NT2/D1 (cell line): ENCODE measurements at regions not wholly inside any gene's neighbourhood (a gene's known extent, or its start where the extent isn't known, plus 50 kb on each side); places are given as distances from the start of the nearest gene placed in this dataset.

ENCODE experiments used
- DNase-seq: peaks from one replicate; pipeline ENCODE4 v3.0.0-alpha.2; 2011; ENCODE audit warnings: low read depth, low spot score
- H3K27me3 ChIP-seq: 2 replicates; pipeline ENCODE4 v1.6.0; 2011; ENCODE audit warnings: mild to moderate bottlenecking; ENCODE audit not compliant: insufficient read length, insufficient read depth
- H3K36me3 ChIP-seq: 2 replicates; pipeline ENCODE4 v1.6.1; 2011; ENCODE audit warnings: mild to moderate bottlenecking, low read length, mixed read lengths; ENCODE audit not compliant: insufficient read depth, insufficient read length
- H3K4me1 ChIP-seq: 2 replicates; pipeline ENCODE4 v1.5.1; 2011; ENCODE audit not compliant: insufficient read depth, insufficient read length
- H3K4me3 ChIP-seq: 2 replicates; pipeline ENCODE4 v1.5.1; 2011; ENCODE audit warnings: low read depth; ENCODE audit not compliant: insufficient read length
- H3K9ac ChIP-seq: 2 replicates; pipeline ENCODE4 v1.6.0; 2011; ENCODE audit warnings: low read depth; ENCODE audit not compliant: insufficient read length
- H3K9me3 ChIP-seq: 2 replicates; pipeline ENCODE4 v1.5.1; 2011; ENCODE audit warnings: mild to moderate bottlenecking, low read length; ENCODE audit not compliant: insufficient read depth
- SUZ12 ChIP-seq: IDR thresholded peaks from 2 replicates; pipeline ENCODE4 v1.6.1; 2011; ENCODE audit not compliant: insufficient read length, insufficient read depth; ENCODE audit errors: extremely low read depth
- YY1 ChIP-seq: IDR thresholded peaks from 2 replicates; pipeline ENCODE4 v1.6.1; 2011; ENCODE audit not compliant: insufficient read length, insufficient read depth
- ZNF274 ChIP-seq: IDR thresholded peaks from 2 replicates; pipeline ENCODE4 v1.6.1; 2011; ENCODE audit warnings: mild to moderate bottlenecking, low read depth, low read length

- TF ChIP-seq YY1 (no peak), ZNF274 (no peak), SUZ12 (no peak)
- H3K9me3 ChIP-seq, result 0 out of 2 replicates have a peak, but pooled peaks cover 4% of the 10 kb centered on the region
- no peaks in the 10 kb centered on the region for H3K4me1 ChIP-seq
- no peak overlapping the region for H3K9ac ChIP-seq
- H3K27me3 ChIP-seq, result no peaks in the 10 kb centered on the region
- no peak overlapping the region for H3K4me3 ChIP-seq
- H3K36me3 ChIP-seq, result no peaks in the 10 kb centered on the region
- DNase-seq, result no peak
Measured at GRCh38 chr1:5670590-5671350, 321.5 kb downstream of the NPHP4 start.

- no peak for TF ChIP-seq ZNF274
- no peak for TF ChIP-seq SUZ12
- no peak for TF ChIP-seq YY1
Measured at GRCh38 chr1:5667513-5668325, 324.5 kb downstream of the NPHP4 start.

DNA sequence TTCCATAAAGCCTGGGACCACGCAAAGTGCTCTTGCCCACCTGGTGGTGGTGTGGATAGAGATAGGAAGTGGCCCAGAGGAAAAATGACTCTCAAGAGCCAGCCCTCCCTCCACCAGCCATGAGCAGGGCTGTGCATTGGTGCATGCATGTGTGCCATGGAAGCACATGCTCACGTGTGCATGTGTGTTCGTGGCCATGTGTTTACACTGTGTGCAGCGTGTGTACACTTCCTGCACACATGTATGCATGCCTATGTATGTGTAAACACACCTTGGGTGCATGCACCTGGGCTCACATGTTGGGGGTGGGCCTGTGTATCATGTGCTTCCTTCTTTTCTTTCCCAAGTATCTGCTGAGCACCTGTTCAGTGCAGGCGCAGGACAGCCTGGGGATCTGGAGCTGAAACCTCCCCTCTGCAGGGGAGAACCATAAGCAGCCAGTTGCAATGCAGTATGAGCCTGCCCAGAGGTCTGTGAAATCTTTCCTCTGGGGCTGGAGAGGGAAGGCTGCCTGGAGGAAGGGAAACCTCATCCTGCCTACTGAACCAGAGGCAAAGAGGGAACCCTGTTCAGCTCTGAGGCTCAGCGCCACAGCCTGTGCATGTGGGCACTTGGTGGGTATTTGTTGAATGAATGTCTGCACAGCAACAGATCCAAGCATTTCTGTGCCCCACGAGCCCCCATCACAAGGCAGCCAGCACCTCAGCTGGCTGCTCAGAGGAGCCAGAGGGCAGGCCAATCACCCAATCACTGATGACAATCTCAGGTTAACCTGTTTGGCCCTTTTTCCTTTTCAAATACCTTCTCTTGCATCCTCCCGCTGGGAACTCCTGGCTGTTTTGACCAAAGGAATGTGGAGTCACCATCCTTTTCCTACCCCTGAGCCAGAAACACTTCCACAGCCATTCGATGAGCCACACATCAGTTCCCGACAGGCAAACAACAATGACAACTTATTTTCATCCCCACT, 327.0 kb downstream of the NPHP4 start:
- H3K9me3 ChIP-seq, result 0 out of 2 replicates have a peak, but pooled peaks cover 4% of the 10 kb centered on the region

More at GRCh38 chr1:5667513-5668325, 324.5 kb downstream of the NPHP4 start:
- DNase-seq, result no peak
- Histone ChIP-seq H3K4me1 (no peaks in the 10 kb centered on the region), H3K9me3 (0 out of 2 replicates have a peak, but pooled peaks cover 4% of the 10 kb centered on the region), H3K9ac (peak overlapping the region; percentile 4), H3K27me3 (no peaks in the 10 kb centered on the region), H3K4me3 (peak overlapping the region; percentile 24), H3K36me3 (no peaks in the 10 kb centered on the region)

GRCh38 chr1:5664081-5664768, 328.0 kb downstream of the NPHP4 start:
- 0 out of 2 replicates have a peak, but pooled peaks cover 4% of the 10 kb centered on the region for H3K9me3 ChIP-seq
- H3K36me3 ChIP-seq, result no peaks in the 10 kb centered on the region
- no peak for TF ChIP-seq YY1
- no peak for TF ChIP-seq SUZ12
- no peak for TF ChIP-seq ZNF274
- no peak for DNase-seq
- no peak overlapping the region for H3K9ac ChIP-seq
- no peaks in the 10 kb centered on the region for H3K27me3 ChIP-seq
- no peak overlapping the region for H3K4me3 ChIP-seq
- peaks cover 5% of the 10 kb centered on the region for H3K4me1 ChIP-seq

More for the DNA sequence above, 327.0 kb downstream of the NPHP4 start:
- Histone ChIP-seq H3K27me3 (no peaks in the 10 kb centered on the region), H3K4me3 (no peak overlapping the region), H3K36me3 (no peaks in the 10 kb centered on the region), H3K9ac (no peak overlapping the region), H3K4me1 (no peaks in the 10 kb centered on the region)
- no peak for DNase-seq
- no peak for TF ChIP-seq ZNF274
- no peak for TF ChIP-seq SUZ12
- TF ChIP-seq YY1, result no peak

DNA sequence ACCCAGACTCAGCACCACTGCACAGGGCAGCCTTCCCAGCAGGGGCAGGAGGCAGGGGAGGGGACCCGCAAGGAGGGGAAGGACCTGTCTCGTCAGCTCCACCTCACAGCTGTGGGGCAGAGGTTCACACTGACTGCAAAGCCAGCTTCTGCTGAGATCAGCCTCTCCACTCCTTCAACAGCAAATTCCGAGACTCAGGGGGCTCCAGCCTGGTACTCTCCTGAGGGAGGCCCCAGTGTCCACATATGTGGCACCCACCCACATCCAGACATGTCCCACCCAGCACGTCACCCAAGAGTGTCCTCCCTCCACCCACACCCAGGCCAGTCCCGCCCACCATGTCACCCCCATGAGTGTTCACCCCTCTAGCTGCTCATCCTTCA, 329.5 kb downstream of the NPHP4 start:
- H3K9ac ChIP-seq, result no peak overlapping the region
- H3K9me3 ChIP-seq, result 0 out of 2 replicates have a peak, but pooled peaks cover 4% of the 10 kb centered on the region
- no peak for DNase-seq
- no peak overlapping the region for H3K4me3 ChIP-seq
- H3K4me1 ChIP-seq, result peaks cover 5% of the 10 kb centered on the region
- no peaks in the 10 kb centered on the region for H3K36me3 ChIP-seq
- TF ChIP-seq SUZ12 (no peak), ZNF274 (no peak), YY1 (no peak)
- H3K27me3 ChIP-seq, result no peaks in the 10 kb centered on the region

DNA sequence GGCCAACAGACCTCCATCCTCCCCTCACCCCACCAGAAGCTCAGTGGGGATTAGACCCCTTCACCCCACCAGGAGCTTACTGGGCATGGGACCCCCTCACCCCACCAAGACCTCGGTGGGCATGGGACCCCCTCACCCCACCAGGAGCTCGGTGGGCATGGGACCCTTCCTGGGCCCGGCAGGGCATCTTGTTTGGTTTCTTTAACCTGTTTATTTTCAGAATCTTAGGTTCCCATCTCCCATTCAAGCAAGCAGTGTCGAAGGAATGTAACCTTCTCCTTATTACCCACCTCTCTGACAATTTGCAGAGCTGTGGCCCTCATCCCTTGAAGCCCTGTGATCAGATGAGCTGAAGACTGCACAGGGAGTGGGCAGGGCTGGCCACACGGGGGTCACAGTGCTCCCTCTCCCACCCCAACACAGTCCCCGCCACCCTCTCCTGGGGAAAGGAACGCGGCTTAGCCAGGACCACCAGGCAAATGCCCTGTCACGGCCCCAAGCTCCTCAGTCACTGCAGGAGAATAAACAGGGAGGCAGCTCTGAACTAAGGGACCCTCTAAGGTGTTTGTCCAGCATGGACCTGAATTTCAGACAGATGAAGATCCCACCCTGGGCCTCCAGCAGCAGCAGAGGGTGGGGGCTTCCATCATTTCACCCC, 330.0 kb downstream of the NPHP4 start:
- H3K9ac ChIP-seq, result no peak overlapping the region
- 0 out of 2 replicates have a peak, but pooled peaks cover 4% of the 10 kb centered on the region for H3K9me3 ChIP-seq
- peaks cover 5% of the 10 kb centered on the region for H3K4me1 ChIP-seq
- no peak overlapping the region for H3K4me3 ChIP-seq
- no peaks in the 10 kb centered on the region for H3K27me3 ChIP-seq
- H3K36me3 ChIP-seq, result no peaks in the 10 kb centered on the region
- TF ChIP-seq ZNF274 (no peak), SUZ12 (no peak), YY1 (no peak)
- DNase-seq, result no peak
